ENCODE measurements at regions not wholly inside any gene's neighbourhood (a gene's known extent, or its start where the extent isn't known, plus 50 kb on each side); places are given as distances from the start of the nearest gene placed in this dataset.

DNA sequence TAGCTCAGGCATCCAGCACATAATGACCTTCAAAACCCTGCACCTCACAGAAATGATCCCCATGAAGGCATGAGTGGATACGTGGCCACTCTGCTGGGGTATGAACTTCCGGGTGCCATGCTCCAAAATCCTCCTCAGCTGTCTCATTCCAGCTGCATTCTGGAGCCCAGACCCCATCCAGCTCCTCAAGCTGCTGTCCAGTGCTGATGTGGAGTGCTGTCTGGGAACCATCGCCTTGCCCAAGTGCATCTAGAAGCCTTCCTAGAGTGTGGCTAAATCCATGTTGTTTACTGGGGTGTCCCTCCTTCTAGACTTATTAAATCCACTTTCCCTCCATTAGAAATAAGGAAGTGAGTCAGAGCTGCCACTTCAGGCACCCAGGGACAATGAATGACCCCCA is 130.8 kb upstream of the PTPRT start:
- ChIA-PET CTCF (no interaction called here), POLR2A (no interaction called here)
- Histone ChIP-seq H3K9me3 (ENCODE audit: control insufficient read depth, insufficient read depth, low read length) (no peaks in the 10 kb centered on the region), H3K4me3 (ENCODE audit: low read depth, low read length) (no peak overlapping the region), H3K27ac (ENCODE audit: low read depth, low read length) (no peak overlapping the region), H3K27me3 (ENCODE audit: control insufficient read depth, insufficient read depth, low read length) (no peaks in the 10 kb centered on the region)
- DNase-seq (ENCODE audit: low read depth, low spot score), result no peak
- TF ChIP-seq, protein P1, sequence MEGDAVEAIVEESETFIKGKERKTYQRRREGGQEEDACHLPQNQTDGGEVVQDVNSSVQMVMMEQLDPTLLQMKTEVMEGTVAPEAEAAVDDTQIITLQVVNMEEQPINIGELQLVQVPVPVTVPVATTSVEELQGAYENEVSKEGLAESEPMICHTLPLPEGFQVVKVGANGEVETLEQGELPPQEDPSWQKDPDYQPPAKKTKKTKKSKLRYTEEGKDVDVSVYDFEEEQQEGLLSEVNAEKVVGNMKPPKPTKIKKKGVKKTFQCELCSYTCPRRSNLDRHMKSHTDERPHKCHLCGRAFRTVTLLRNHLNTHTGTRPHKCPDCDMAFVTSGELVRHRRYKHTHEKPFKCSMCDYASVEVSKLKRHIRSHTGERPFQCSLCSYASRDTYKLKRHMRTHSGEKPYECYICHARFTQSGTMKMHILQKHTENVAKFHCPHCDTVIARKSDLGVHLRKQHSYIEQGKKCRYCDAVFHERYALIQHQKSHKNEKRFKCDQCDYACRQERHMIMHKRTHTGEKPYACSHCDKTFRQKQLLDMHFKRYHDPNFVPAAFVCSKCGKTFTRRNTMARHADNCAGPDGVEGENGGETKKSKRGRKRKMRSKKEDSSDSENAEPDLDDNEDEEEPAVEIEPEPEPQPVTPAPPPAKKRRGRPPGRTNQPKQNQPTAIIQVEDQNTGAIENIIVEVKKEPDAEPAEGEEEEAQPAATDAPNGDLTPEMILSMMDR (IDR thresholded peaks at IDR 0.05; ENCODE audit: low read depth, low read length), result no peak

DNA sequence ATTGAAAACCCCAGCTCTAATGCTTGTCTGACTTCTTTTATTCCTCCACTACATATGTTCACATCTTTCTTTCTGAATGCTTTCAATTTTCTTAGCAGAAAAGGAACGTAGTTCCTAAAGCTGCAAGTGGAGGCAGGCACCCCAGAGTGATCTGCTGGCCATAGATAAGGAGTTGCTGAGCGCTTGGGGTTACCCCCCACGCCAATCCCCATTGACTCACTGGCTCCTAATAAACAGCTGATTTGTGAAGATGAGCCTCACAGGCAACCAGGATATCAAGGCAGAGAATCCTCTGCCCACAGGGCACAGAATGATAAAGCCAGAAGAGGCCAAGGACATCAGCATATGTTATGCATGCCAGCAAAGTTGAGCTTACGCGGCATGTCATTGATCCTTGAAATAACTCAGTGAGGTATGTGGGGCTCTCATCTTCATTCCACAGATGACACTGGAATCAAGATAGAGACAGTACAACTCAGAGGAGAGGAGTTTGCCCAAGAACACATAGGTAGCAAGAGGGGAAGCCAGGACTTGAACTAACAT is 129.1 kb upstream of the PTPRT start:
- TF ChIP-seq, protein P1 (IDR thresholded peaks at IDR 0.05; ENCODE audit: low read depth, low read length), result no peak
- CTCF ChIA-PET, result no interaction called here
- Histone ChIP-seq H3K27ac (ENCODE audit: low read depth, low read length) (no peak overlapping the region), H3K4me3 (ENCODE audit: low read depth, low read length) (no peak overlapping the region), H3K27me3 (ENCODE audit: control insufficient read depth, insufficient read depth, low read length) (no peaks in the 10 kb centered on the region), H3K9me3 (ENCODE audit: control insufficient read depth, insufficient read depth, low read length) (no peaks in the 10 kb centered on the region)
- no peak for DNase-seq (ENCODE audit: low read depth, low spot score)
- POLR2A ChIA-PET, result no interaction called here

DNA sequence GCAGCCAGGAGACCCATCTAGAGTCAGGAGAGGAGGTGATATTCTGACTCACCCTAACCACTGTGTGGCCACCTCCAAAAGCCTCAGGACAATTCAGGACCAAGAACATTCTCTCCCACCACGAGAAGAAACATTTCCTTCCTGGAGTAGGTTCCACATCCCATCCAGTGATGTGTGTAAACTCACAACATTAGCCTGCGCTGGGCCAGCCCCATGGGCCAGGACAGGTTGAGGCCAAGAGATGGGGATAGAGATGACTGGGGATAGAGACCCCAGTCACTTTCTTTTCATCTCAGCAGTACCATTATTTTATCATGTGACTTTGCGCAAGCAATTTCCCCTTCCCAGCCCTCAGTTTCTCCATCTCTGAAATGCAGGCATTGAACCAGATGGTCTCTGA is 126.6 kb upstream of the PTPRT start:
- Histone ChIP-seq H3K9me3 (ENCODE audit: control insufficient read depth, insufficient read depth, low read length) (no peaks in the 10 kb centered on the region), H3K4me3 (ENCODE audit: low read depth, low read length) (no peak overlapping the region), H3K27ac (ENCODE audit: low read depth, low read length) (no peak overlapping the region), H3K27me3 (ENCODE audit: control insufficient read depth, insufficient read depth, low read length) (no peaks in the 10 kb centered on the region)
- CTCF ChIA-PET, result no interaction called here
- POLR2A ChIA-PET, result no interaction called here
- no peak for DNase-seq (ENCODE audit: low read depth, low spot score)
- TF ChIP-seq, protein P1 (IDR thresholded peaks at IDR 0.05; ENCODE audit: low read depth, low read length), result no peak

DNA sequence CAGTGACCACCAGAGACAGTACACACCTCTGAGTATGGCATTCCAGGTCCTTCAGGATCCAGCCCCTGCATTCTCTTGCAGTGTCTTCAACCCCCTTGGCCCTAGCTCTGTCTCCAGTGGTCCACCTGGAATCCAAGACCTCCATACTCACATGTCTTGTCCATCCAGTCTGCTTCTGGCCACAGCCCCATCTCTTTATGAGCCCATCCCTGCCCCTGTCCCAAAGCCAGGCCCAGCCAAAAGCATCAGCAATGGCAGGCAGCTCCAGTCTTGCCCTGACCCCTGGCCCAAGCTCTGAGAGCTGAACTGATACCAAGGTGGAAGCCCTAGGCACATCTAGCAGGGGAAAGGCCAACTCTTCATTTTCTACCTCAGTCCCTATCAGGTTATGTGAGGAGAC is 119.6 kb upstream of the PTPRT start:
- Histone ChIP-seq H3K27me3 (ENCODE audit: control insufficient read depth, insufficient read depth, low read length) (no peaks in the 10 kb centered on the region), H3K9me3 (ENCODE audit: control insufficient read depth, insufficient read depth, low read length) (no peaks in the 10 kb centered on the region), H3K4me3 (ENCODE audit: low read depth, low read length) (no peak overlapping the region), H3K27ac (ENCODE audit: low read depth, low read length) (no peak overlapping the region)
- CTCF ChIA-PET, result no interaction called here
- POLR2A ChIA-PET, result no interaction called here
- no peak for DNase-seq (ENCODE audit: low read depth, low spot score)
- TF ChIP-seq, protein P1 (IDR thresholded peaks at IDR 0.05; ENCODE audit: low read depth, low read length), result no peak

DNA sequence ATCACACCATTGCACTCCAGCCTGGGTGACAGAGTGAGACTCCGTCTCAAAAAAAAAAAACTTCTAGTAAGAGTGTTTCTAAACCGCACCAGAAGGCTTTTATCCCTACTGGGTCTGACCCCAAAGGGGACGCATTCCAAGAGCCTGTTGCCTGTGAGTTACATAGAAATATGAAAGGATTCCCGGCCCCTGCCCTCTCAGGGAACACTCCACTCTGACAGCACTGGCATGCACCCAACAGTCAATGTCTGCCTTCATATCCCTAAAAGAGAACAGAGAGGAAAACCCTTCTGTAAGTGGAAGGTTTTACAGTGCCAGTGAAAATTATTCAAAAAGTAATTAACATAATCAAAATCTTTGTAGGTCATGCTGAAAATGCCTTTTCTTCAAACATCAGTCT is 117.1 kb upstream of the PTPRT start:
- no peaks in the 10 kb centered on the region for H3K9me3 ChIP-seq (ENCODE audit: control insufficient read depth, insufficient read depth, low read length)
- CTCF ChIA-PET, result no interaction called here
- TF ChIP-seq, protein P1 (IDR thresholded peaks at IDR 0.05; ENCODE audit: low read depth, low read length), result no peak
- H3K27me3 ChIP-seq (ENCODE audit: control insufficient read depth, insufficient read depth, low read length), result no peaks in the 10 kb centered on the region
- no peak overlapping the region for H3K27ac ChIP-seq (ENCODE audit: low read depth, low read length)
- POLR2A ChIA-PET, result no interaction called here
- no peak overlapping the region for H3K4me3 ChIP-seq (ENCODE audit: low read depth, low read length)
- no peak for DNase-seq (ENCODE audit: low read depth, low spot score)

All from AG04450 (cell line).